ENCODE measurements at regions not wholly inside any gene's neighbourhood (a gene's known extent, or its start where the extent isn't known, plus 50 kb on each side); places are given as distances from the start of the nearest gene placed in this dataset.
"Not testable (repeated sequence)": the region's sequence is repeated elsewhere in the genome, so short reads cannot be mapped to it uniquely, and the experiment has no call there.

DNA sequence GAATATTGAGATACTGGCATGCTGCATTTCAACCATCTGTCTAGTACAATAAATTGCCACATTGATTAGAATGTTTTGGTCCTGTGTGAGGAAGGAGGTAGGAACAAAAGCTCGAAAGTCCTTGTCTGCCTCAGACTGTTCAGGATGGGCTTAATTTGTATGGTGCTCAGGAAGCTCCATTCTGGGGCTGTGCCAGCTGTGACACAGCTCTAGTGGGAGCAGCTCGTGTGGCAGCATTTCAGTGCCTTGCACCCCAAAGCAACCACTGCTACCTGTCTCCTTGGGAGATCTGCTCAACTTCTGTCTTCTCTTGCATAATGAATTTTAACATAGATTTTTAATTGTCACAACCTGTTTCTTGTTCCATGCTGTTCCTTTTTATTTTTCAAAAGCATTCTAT lies 144.4 kb upstream of the THUMPD2 start:
- DNase-seq, result no peak

- DNase-seq, result no peak
Observed at GRCh38 chr2:39922679-39923405, 143.8 kb upstream of the THUMPD2 start.

DNA sequence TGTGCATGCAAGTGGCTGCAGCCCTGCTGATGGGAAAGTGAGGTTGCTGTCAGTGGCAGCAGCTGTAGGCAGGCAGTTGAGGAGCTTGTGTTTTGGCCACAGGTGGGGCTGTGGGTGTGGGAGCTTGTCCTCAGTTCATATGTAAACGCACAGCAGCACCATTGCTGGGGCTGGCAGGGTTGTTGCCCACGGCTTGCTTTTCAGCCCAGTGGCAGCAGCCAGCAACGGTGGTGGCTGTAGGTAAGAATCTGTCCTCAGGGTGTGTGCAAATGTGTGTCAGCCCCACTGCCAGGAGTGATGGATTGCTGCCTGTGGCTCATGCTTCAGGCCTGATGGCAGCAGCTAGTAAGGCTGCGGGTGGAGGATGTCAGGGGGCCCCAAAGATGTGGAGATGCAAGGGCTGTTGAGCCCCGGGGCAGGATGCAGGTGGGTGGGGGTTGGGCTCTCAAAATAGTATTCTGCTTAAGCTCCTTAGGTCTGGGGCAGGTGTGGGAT lies 141.3 kb upstream of the THUMPD2 start:
- no peak for DNase-seq

DNA sequence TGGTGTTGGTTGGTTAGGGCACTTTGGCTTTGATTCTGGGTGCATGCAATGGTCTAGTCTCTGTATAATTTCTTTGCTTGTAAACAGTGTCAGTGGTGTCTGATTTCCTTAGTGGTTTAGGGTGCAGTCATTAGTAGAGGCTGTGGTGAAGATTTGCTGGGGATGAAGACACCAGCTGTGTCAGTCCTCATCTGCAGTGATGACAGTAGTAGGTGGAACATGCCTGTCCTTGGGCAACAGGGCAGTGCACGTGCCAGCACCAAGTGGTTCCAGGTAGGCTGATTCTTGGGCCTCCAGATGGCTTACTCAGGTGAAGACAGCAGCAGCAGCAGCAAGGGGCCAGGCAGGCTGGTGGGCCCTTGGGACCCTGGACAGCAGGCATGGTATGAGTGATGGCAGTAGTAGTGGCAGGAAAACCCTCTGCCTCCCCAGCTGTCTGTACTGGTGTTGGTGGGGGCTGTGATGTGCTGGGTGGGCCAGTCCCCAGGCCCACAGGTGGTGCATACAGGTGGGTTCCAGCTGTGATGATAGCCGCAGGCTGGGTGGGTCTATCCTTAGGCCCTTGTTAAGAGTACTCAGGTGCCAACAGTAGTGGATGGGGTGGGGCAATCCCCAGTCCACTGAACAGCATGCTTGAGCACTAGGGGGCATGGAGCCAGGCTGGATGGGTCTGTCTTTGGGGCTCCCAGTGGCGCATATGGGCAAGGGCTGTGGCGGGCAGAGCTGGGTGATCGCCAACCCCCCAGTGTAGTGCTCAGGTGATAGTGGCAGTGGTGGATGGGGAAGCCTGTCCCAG lies 140.7 kb upstream of the THUMPD2 start:
- DNase-seq, result no peak

- no peak for DNase-seq
Observed at GRCh38 chr2:39918886-39919285, 139.8 kb upstream of the THUMPD2 start.

- DNase-seq, result not testable (repeated sequence)
Observed at GRCh38 chr2:39917371-39917770, 138.3 kb upstream of the THUMPD2 start.

GRCh38 chr2:39914949-39915348 lies 135.9 kb upstream of the THUMPD2 start:
- DNase-seq, result no peak

- peak; percentile 44 for DNase-seq
Observed at GRCh38 chr2:39913648-39914461, 134.8 kb upstream of the THUMPD2 start.

DNA sequence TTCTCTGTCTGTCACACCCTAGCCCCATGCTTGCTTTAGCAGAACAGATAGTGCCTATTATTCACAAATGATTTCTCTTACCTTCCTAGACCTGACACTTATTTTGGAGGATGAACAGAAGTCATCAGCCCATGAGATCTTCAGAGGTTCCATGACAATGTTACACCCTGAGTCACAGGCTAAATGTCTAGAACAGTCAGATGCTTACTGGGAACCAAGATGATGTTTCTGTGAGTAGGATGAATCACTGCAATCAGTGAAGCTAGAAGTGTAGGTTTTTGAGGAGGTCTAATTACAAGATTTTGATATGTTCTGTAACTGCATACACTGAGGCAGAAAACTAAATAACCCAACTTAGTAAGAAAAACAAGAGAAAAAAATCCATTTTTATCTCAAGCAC lies 123.0 kb upstream of the THUMPD2 start:
- DNase-seq, result no peak

DNA sequence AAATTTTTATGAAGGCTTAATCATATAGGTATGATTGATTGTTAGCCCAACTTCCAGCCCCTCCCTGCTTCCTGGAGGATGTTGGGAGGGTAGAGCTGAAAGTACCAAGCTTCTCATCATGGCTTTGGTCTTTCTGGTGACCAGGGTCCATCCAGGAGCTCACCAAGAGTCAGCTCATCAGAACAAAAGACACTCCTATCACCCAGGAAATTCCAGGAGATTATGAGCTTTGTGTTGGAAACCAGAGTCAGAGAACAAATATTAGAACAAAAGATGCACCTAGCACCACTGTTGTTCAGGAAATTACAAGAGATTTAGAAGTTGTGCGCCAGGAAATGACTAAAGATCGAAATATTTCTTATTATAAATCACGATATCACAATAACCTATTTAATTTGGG lies 119.9 kb upstream of the THUMPD2 start:
- DNase-seq, result no peak

DNA sequence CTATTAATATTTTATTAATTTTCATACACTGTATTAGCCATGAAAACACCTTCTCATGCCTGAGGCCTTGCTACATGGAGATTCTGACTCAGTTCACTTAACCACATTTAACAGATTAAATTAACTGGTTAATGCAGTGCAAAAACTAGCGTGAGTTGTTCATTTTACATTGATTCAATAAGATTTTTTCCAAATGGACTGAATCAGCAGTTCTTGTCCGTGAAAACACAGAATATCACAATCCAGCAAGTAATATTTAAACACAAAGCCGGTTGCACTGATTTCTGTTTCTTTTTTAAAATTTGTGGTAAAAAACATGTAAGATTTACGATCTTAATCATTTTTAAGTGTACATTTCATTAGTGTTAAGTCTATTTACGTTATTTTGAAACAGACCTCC lies 118.2 kb upstream of the THUMPD2 start:
- no peak for DNase-seq

DNA sequence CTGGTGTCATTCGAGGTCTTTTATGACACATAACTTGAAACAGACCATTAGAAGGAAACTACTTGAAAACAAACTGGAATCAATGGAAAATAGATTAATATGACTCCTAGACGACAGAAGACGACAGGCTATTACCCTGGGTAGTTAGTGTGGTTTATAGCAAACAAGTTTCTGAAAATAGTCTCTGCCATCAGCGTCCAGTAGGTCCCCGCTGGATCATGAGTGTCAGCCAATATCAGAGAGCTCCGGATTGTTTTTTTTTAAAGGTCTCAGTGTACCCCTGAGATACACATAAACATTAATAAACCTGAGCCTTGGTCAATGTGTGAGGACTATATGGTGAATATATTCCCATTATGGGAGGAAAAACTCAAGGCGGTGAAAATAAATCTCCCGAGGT lies 115.0 kb upstream of the THUMPD2 start:
- DNase-seq, result no peak

DNA sequence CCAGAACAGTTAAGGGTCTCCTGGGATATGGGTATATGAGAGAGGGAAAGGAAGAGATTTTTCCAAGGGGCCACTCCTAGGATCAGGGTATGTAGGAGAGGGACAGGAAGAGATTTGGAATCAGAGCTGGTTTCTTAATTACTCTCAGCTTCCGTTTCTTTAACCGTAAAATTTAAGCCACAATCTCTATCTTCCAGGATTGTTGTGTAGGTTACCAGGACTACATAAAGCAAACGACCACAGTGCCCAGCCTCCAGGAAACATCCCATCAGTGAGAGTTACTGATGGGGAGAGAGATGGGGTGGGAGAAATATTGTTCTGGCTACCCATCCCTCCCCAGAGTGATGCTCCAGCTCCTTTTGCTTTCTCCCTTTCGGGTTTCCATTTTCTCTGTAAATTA lies 114.6 kb upstream of the THUMPD2 start:
- no peak for DNase-seq

DNA sequence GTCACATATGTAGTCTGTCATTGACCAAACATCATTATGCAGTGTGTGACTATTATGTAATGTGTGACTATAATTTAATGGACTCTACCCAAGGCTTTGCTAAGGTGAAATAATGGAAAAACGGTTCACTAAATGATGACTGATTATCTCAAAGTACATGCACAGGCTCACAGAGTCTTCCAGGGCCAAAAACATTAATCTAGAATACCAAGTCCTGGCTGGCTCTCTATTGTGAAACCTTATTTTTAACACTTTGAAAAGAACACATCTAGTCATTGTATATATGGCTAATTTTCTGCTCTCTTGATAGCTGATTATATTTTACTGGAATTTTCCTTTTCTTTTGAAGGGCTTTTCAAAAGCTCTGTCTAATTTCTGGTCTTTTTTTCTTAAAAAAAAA lies 102.9 kb upstream of the THUMPD2 start:
- no peak for DNase-seq

DNA sequence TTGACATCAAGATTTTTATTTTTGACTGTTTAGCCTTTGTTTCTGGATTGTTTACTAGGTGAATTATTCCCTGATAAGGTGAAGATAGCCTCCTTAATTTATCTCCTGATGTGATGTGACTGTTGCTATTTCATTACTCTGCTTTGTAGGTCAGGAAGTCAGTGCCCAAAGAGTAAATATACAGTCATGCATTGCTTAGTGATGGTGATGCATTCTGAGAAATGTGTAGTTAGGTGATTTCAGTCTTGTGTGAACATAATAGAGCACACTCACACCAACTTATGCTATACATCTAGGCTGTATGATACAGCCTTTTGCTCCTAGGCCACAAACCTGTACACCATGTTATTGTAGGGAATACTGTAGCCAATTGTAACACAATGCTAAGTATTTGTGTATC lies 102.4 kb upstream of the THUMPD2 start:
- no peak for DNase-seq

DNA sequence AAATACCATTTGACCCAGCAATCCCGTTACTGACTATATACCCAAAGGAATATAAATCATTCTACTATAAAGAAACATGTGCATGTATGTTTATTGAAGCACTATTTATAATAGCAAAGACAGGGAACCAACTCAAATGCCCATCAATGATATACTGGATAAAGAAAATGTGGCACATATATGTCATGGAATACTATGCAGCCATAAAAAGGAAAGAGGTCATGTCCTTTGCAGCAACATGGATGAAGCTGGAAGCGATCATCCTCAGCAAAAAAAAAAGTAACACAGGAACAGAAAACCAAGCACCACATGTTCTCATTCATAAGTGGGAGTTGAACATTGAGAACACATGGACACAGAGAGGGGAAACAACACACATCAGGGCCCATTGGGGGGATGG lies 99.9 kb upstream of the THUMPD2 start:
- not testable (repeated sequence) for DNase-seq

- DNase-seq, result no peak
Observed at GRCh38 chr2:39875914-39876267, 96.8 kb upstream of the THUMPD2 start.

- DNase-seq, result no peak
Observed at GRCh38 chr2:39875182-39875913, 96.3 kb upstream of the THUMPD2 start.

GRCh38 chr2:39874236-39874635 lies 95.2 kb upstream of the THUMPD2 start:
- no peak for DNase-seq

DNA sequence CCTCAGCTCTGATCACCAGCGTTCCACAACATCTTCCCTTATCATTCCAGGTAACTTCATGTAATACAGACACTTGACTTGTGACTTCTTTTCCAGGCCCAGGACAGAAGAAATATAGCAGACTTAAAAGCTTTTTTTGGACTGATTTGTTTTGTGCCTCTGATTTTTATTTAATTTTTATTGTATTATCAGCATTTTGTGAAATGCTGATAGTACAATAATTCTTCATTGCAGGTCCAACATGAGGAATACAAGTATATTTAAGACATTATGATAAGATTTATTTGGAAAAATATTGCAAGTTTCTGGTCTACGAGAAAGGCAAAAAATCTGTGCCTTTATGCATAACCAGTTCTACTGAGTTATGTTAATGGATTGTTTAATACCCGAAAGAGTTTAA lies 94.5 kb upstream of the THUMPD2 start:
- no peak for DNase-seq

GRCh38 chr2:39872748-39873147 lies 93.7 kb upstream of the THUMPD2 start:
- no peak for DNase-seq

GRCh38 chr2:39871291-39871761 lies 92.3 kb upstream of the THUMPD2 start:
- DNase-seq, result no peak

DNA sequence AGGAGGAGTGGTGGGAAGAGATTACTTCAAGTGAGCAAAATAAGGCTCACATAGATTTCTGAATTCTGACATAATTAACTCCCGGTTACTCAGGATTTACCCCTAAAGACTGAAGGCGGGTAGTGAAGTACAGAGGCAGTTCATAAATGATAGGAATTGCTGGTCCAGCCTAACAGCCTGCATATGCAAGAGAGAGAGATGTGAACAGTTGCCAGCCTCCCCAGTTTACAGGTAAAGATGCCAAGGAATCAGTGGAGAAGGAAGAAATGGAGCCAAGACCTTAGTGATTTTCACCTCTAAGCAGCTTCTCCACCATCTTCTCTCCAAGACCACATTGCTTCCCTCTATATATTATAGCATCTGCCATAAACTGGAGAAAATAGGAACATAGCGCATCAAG lies 91.8 kb upstream of the THUMPD2 start:
- DNase-seq, result no peak

All from NCI-H2081 treated with DMSO at 0.1 percent for 48 hours (cell line).